WTC11 (cell line): ENCODE measurements at regions not wholly inside any gene's neighbourhood (a gene's known extent, or its start where the extent isn't known, plus 50 kb on each side); places are given as distances from the start of the nearest gene placed in this dataset.

Source experiments
- NFATC4 ChIP-seq: fragments of 250-450 bp; sonication (Bioruptor Pico); IDR thresholded peaks from 2 replicates; pipeline ENCODE4 v1.9.0; 2021; ENCODE audit warnings: mild to moderate bottlenecking
- TCF7 ChIP-seq: sonication (generic); formaldehyde crosslinking; IDR thresholded peaks from 2 replicates; pipeline ENCODE4 v1.8.0; 2022; ENCODE audit warnings: mild to moderate bottlenecking, low read depth, missing genetic modification reagents, moderate library complexity
- TP53 ChIP-seq: sonication (generic); formaldehyde crosslinking; IDR thresholded peaks from 2 replicates; pipeline ENCODE4 v1.8.1; 2023; ENCODE audit warnings: mild to moderate bottlenecking, missing genetic modification reagents
- ZBTB21 ChIP-seq: sonication (generic); formaldehyde crosslinking; IDR thresholded peaks from 2 replicates; pipeline ENCODE4 v1.8.1; 2023; ENCODE audit warnings: mild to moderate bottlenecking, missing genetic modification reagents, borderline replicate concordance
- ZNF423 ChIP-seq: fragments of 250-450 bp; sonication (Bioruptor Pico); IDR thresholded peaks from 2 replicates; pipeline ENCODE4 v2.1.2; 2022; ENCODE audit warnings: mild to moderate bottlenecking, moderate library complexity
- TF ChIP-seq, protein P1 (sequence below): sonication (generic); formaldehyde crosslinking; IDR thresholded peaks from 2 replicates; pipeline ENCODE4 v1.8.0; 2022; ENCODE audit warnings: mild to moderate bottlenecking, missing genetic modification reagents
- TF ChIP-seq, protein P2 (sequence below): fragments of 200-600 bp; IDR thresholded peaks from 2 replicates; pipeline ENCODE4 v1.8.0; 2022; ENCODE audit warnings: antibody characterized with exemption
- TF ChIP-seq, protein P3 (sequence below): sonication (generic); formaldehyde crosslinking; conservative IDR thresholded peaks from 2 replicates; pipeline ENCODE4 v1.8.1; 2022; ENCODE audit warnings: mild to moderate bottlenecking, missing genetic modification reagents
- TF ChIP-seq, protein P4 (sequence below): sonication (generic); formaldehyde crosslinking; IDR thresholded peaks from 2 replicates; pipeline ENCODE4 v1.8.0; 2022; ENCODE audit warnings: mild to moderate bottlenecking, missing genetic modification reagents

DNA sequence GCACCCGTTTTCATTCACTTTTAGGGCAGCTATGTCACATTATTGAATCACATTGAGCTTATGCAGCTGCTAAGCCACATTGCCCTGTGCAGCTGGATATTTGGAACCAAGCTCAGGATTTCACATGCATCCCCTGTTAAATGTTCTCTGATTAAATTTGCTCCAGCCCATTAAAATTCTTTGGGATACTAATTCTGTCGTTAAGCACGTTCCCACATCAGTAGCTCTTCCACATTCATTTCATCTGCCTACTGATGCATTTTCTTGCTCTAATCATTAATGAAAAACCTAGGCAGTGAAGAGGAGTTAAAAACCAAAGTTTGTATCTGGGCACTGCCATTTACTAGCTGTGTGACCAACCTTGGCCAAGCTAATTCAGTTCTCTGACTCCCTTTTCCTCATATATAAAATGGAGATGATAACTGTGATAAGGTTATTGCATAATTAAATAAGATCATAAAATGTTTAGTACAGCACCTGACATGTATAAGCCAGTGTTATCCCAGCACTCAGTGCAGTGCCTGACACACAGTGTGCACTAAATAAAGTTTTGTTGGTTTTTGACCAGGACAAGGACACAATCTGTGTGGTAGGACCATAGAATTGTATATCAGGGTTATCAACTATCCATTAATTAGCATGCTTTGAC lies 222.2 kb upstream of the ATP11B start:
- TF ChIP-seq, protein P1, sequence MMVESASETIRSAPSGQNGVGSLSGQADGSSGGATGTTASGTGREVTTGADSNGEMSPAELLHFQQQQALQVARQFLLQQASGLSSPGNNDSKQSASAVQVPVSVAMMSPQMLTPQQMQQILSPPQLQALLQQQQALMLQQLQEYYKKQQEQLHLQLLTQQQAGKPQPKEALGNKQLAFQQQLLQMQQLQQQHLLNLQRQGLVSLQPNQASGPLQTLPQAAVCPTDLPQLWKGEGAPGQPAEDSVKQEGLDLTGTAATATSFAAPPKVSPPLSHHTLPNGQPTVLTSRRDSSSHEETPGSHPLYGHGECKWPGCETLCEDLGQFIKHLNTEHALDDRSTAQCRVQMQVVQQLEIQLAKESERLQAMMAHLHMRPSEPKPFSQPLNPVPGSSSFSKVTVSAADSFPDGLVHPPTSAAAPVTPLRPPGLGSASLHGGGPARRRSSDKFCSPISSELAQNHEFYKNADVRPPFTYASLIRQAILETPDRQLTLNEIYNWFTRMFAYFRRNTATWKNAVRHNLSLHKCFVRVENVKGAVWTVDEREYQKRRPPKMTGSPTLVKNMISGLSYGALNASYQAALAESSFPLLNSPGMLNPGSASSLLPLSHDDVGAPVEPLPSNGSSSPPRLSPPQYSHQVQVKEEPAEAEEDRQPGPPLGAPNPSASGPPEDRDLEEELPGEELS: no peak
- TF ChIP-seq, protein P2, sequence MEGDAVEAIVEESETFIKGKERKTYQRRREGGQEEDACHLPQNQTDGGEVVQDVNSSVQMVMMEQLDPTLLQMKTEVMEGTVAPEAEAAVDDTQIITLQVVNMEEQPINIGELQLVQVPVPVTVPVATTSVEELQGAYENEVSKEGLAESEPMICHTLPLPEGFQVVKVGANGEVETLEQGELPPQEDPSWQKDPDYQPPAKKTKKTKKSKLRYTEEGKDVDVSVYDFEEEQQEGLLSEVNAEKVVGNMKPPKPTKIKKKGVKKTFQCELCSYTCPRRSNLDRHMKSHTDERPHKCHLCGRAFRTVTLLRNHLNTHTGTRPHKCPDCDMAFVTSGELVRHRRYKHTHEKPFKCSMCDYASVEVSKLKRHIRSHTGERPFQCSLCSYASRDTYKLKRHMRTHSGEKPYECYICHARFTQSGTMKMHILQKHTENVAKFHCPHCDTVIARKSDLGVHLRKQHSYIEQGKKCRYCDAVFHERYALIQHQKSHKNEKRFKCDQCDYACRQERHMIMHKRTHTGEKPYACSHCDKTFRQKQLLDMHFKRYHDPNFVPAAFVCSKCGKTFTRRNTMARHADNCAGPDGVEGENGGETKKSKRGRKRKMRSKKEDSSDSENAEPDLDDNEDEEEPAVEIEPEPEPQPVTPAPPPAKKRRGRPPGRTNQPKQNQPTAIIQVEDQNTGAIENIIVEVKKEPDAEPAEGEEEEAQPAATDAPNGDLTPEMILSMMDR: no peak
- TF ChIP-seq ZBTB21 (CRISPR knock-in tag) (no peak), NFATC4 (CRISPR knock-in tag) (no peak), TP53 (no peak), TCF7 (CRISPR knock-in tag) (no peak), ZNF423 (CRISPR knock-in tag) (no peak)
- TF ChIP-seq, protein P3, sequence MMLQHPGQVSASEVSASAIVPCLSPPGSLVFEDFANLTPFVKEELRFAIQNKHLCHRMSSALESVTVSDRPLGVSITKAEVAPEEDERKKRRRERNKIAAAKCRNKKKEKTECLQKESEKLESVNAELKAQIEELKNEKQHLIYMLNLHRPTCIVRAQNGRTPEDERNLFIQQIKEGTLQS (CRISPR knock-in tag): no peak
- TF ChIP-seq, protein P4, sequence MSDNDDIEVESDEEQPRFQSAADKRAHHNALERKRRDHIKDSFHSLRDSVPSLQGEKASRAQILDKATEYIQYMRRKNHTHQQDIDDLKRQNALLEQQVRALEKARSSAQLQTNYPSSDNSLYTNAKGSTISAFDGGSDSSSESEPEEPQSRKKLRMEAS (CRISPR knock-in tag): no peak
